WTC11 (cell line): ENCODE measurements at regions not wholly inside any gene's neighbourhood (a gene's known extent, or its start where the extent isn't known, plus 50 kb on each side); places are given as distances from the start of the nearest gene placed in this dataset.

Source experiments
- ATAC-seq: fragments of 200-7000 bp; cut with Tn5 transposase; 2 replicates; pipeline ENCODE4 v1.10.0; 2021; ENCODE audit warnings: mild to moderate bottlenecking, moderate library complexity
- CTCF ChIA-PET: fragments of 300-600 bp; sonication (Branson Sonifier 250); formaldehyde crosslinking; loops from one replicate; lab custom pipeline; 2021; ENCODE audit warnings: antibody characterized with exemption; lab: Charles Lee
- POLR2A ChIA-PET: fragments of 350-600 bp; sonication (Branson Sonifier 250); formaldehyde crosslinking; loops from one replicate; lab custom pipeline; 2021; ENCODE audit warnings: antibody characterized with exemption; lab: Charles Lee
- DNase-seq: peaks from one replicate; pipeline ENCODE4 v3.0.0; 2021; ENCODE audit warnings: low spot score
- H3K27ac Mint-ChIP-seq: 2 replicates; pipeline ENCODE4 v1.8.0; 2021; ENCODE audit warnings: mixed read lengths
- H3K27me3 Mint-ChIP-seq: 2 replicates; pipeline ENCODE4 v1.8.0; 2021; ENCODE audit warnings: low read depth, mild to moderate bottlenecking, moderate library complexity, mixed read lengths
- H3K36me3 Mint-ChIP-seq: 2 replicates; pipeline ENCODE4 v1.8.0; 2021; ENCODE audit warnings: mixed read lengths
- H3K4me1 Mint-ChIP-seq: 2 replicates; pipeline ENCODE4 v1.8.0; 2022; ENCODE audit warnings: mixed read lengths
- H3K4me3 Mint-ChIP-seq: 2 replicates; pipeline ENCODE4 v1.8.0; 2021; ENCODE audit warnings: mild to moderate bottlenecking, moderate library complexity, mixed read lengths
- H3K9me3 Mint-ChIP-seq: 2 replicates; pipeline ENCODE4 v1.8.0; 2021; ENCODE audit warnings: mixed read lengths
- ATF1 ChIP-seq: sonication (generic); formaldehyde crosslinking; IDR thresholded peaks from 2 replicates; pipeline ENCODE4 v1.8.1; 2023; ENCODE audit warnings: mild to moderate bottlenecking, moderate library complexity, missing genetic modification reagents
- CREB1 ChIP-seq: sonication (generic); formaldehyde crosslinking; IDR thresholded peaks from 2 replicates; pipeline ENCODE4 v1.8.0; 2023; ENCODE audit warnings: mild to moderate bottlenecking, missing genetic modification reagents
- ESRRA ChIP-seq: sonication (generic); formaldehyde crosslinking; IDR thresholded peaks from 2 replicates; pipeline ENCODE4 v1.8.1; 2022; ENCODE audit warnings: mild to moderate bottlenecking, missing genetic modification reagents, borderline replicate concordance
- FOXP1 ChIP-seq: sonication (generic); formaldehyde crosslinking; IDR thresholded peaks from 2 replicates; pipeline ENCODE4 v1.8.0; 2022; ENCODE audit warnings: missing genetic modification reagents, mild to moderate bottlenecking, moderate library complexity, borderline replicate concordance
- KAT7 ChIP-seq: sonication (generic); formaldehyde crosslinking; IDR thresholded peaks from 2 replicates; pipeline ENCODE4 v1.8.1; 2023; ENCODE audit warnings: missing genetic modification reagents, mild to moderate bottlenecking, borderline replicate concordance
- OVOL2 ChIP-seq: fragments of 250-450 bp; sonication (Bioruptor Pico); IDR thresholded peaks from 2 replicates; pipeline ENCODE4 v1.9.0; 2021; ENCODE audit warnings: mild to moderate bottlenecking, borderline replicate concordance
- SMAD3 ChIP-seq: sonication (generic); formaldehyde crosslinking; IDR thresholded peaks from 2 replicates; pipeline ENCODE4 v1.8.0; 2022; ENCODE audit warnings: missing genetic modification reagents, mild to moderate bottlenecking, borderline replicate concordance
- TCF7 ChIP-seq: sonication (generic); formaldehyde crosslinking; IDR thresholded peaks from 2 replicates; pipeline ENCODE4 v1.8.0; 2022; ENCODE audit warnings: mild to moderate bottlenecking, low read depth, missing genetic modification reagents, moderate library complexity
- ZNF396 ChIP-seq: fragments of 250-450 bp; sonication (Bioruptor Pico); IDR thresholded peaks from 2 replicates; pipeline ENCODE4 v1.8.0; 2021; ENCODE audit warnings: mild to moderate bottlenecking, moderate library complexity, borderline replicate concordance
- ZNF671 ChIP-seq: fragments of 250-450 bp; sonication (Bioruptor Pico); IDR thresholded peaks from 2 replicates; pipeline ENCODE4 v1.8.0; 2021; ENCODE audit warnings: mild to moderate bottlenecking
- TF ChIP-seq, protein P1 (sequence below): sonication (generic); formaldehyde crosslinking; IDR thresholded peaks from 2 replicates; pipeline ENCODE4 v1.8.0; 2023; ENCODE audit warnings: missing genetic modification reagents, mild to moderate bottlenecking, borderline replicate concordance
- TF ChIP-seq, protein P2 (sequence below): fragments of 250-450 bp; sonication (Bioruptor Pico); IDR thresholded peaks from 2 replicates; pipeline ENCODE4 v1.9.0; 2021; ENCODE audit warnings: mild to moderate bottlenecking, borderline replicate concordance
- TF ChIP-seq, protein P3 (sequence below): sonication (generic); formaldehyde crosslinking; IDR thresholded peaks from 2 replicates; pipeline ENCODE4 v1.8.1; 2023; ENCODE audit warnings: mild to moderate bottlenecking, missing genetic modification reagents
- TF ChIP-seq, protein P4 (sequence below): fragments of 250-450 bp; sonication (Bioruptor Pico); IDR thresholded peaks from 2 replicates; pipeline ENCODE4 v1.9.0; 2021; ENCODE audit warnings: mild to moderate bottlenecking
- TF ChIP-seq, protein P5 (sequence below): sonication (generic); formaldehyde crosslinking; IDR thresholded peaks from 2 replicates; pipeline ENCODE4 v1.8.0; 2022; ENCODE audit warnings: mild to moderate bottlenecking, missing genetic modification reagents
- TF ChIP-seq, protein P6 (sequence below): fragments of 250-450 bp; sonication (Bioruptor Pico); IDR thresholded peaks from 2 replicates; pipeline ENCODE4 v1.9.0; 2021; ENCODE audit warnings: moderate library complexity, mild to moderate bottlenecking, inconsistent platforms, borderline replicate concordance
- TF ChIP-seq, protein P7 (sequence below): sonication (generic); formaldehyde crosslinking; IDR thresholded peaks from 2 replicates; pipeline ENCODE4 v1.8.1; 2023; ENCODE audit warnings: mild to moderate bottlenecking, missing genetic modification reagents, borderline replicate concordance

DNA sequence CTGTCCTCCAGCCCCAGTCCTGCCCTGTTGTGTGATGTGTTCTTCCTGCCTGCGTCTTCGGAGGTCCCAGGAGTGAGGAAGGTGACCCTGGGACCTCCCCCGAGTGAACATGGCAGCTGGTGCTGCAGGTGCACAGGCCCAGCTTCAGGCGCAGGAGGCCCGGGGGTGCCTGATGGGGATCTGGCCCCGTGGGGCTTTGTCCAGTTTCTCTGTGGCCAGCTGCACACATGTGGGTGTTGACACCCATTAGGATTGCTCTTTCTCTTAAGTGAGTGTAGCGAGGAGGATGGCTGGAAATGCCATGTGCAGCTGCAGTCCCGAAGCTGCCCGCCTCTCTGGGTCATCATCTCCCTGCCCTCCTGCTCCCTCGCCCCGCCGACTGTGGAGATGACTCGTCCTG lies 1279.7 kb downstream of the BRD1 start (continued):
- TF ChIP-seq, protein P1, sequence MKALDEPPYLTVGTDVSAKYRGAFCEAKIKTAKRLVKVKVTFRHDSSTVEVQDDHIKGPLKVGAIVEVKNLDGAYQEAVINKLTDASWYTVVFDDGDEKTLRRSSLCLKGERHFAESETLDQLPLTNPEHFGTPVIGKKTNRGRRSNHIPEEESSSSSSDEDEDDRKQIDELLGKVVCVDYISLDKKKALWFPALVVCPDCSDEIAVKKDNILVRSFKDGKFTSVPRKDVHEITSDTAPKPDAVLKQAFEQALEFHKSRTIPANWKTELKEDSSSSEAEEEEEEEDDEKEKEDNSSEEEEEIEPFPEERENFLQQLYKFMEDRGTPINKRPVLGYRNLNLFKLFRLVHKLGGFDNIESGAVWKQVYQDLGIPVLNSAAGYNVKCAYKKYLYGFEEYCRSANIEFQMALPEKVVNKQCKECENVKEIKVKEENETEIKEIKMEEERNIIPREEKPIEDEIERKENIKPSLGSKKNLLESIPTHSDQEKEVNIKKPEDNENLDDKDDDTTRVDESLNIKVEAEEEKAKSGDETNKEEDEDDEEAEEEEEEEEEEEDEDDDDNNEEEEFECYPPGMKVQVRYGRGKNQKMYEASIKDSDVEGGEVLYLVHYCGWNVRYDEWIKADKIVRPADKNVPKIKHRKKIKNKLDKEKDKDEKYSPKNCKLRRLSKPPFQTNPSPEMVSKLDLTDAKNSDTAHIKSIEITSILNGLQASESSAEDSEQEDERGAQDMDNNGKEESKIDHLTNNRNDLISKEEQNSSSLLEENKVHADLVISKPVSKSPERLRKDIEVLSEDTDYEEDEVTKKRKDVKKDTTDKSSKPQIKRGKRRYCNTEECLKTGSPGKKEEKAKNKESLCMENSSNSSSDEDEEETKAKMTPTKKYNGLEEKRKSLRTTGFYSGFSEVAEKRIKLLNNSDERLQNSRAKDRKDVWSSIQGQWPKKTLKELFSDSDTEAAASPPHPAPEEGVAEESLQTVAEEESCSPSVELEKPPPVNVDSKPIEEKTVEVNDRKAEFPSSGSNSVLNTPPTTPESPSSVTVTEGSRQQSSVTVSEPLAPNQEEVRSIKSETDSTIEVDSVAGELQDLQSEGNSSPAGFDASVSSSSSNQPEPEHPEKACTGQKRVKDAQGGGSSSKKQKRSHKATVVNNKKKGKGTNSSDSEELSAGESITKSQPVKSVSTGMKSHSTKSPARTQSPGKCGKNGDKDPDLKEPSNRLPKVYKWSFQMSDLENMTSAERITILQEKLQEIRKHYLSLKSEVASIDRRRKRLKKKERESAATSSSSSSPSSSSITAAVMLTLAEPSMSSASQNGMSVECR (CRISPR knock-in tag): no peak
- TF ChIP-seq ZNF396 (no peak), ATF1 (CRISPR knock-in tag) (no peak), TCF7 (no peak)
- TF ChIP-seq, protein P2, sequence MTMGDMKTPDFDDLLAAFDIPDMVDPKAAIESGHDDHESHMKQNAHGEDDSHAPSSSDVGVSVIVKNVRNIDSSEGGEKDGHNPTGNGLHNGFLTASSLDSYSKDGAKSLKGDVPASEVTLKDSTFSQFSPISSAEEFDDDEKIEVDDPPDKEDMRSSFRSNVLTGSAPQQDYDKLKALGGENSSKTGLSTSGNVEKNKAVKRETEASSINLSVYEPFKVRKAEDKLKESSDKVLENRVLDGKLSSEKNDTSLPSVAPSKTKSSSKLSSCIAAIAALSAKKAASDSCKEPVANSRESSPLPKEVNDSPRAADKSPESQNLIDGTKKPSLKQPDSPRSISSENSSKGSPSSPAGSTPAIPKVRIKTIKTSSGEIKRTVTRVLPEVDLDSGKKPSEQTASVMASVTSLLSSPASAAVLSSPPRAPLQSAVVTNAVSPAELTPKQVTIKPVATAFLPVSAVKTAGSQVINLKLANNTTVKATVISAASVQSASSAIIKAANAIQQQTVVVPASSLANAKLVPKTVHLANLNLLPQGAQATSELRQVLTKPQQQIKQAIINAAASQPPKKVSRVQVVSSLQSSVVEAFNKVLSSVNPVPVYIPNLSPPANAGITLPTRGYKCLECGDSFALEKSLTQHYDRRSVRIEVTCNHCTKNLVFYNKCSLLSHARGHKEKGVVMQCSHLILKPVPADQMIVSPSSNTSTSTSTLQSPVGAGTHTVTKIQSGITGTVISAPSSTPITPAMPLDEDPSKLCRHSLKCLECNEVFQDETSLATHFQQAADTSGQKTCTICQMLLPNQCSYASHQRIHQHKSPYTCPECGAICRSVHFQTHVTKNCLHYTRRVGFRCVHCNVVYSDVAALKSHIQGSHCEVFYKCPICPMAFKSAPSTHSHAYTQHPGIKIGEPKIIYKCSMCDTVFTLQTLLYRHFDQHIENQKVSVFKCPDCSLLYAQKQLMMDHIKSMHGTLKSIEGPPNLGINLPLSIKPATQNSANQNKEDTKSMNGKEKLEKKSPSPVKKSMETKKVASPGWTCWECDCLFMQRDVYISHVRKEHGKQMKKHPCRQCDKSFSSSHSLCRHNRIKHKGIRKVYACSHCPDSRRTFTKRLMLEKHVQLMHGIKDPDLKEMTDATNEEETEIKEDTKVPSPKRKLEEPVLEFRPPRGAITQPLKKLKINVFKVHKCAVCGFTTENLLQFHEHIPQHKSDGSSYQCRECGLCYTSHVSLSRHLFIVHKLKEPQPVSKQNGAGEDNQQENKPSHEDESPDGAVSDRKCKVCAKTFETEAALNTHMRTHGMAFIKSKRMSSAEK (CRISPR knock-in tag): no peak

DNA sequence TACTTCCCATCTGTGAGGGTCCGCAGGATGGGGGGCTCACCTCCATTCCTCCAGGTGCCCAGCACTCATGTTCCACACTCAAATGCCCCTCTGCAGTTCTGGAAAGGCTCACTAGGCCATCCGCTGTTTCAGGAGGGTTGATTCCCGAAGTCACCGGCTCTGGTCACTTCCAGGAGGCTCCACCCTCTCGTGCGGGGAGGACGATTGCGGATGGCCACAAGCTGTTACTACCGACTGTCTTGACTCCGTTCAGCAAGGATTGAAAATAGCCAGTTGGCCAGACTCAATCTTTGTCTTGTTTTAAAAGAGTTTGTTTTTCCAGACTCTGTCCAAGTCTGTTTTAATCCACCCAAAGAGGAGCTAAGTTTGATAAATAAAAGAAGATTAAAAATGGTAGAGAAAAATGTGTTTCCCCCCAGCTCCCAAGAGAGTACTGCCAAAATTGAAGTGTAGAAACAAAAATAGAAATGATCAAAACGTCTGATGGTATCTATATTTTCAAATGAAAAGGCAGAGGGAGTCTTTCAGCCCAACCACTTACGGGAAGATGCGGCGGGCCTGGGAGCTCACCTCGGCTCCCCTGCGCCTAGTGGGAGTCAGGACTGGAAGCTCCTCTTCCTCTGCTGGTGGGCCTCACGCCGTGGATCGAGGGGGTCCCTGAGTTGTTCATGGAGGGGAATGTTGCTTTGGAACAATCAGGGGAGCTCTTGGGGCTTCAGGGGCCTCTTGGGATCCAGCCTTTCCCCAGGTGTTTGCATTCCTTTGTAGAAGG lies 1280.8 kb downstream of the BRD1 start:
- ATAC-seq (no peak), DNase-seq (no peak)
- ChIA-PET CTCF (interaction anchor here (0.6 to 1.0 kb wide), 3 partner anchors 8 to 1744 kb away, joined by 3 to 4 read pairs (median 4); no protein-coding TSS in a partner anchor), POLR2A (interaction anchor here (0.6 kb wide), 1 partner anchor 51 kb away, joined by 3 read pairs; no protein-coding TSS in a partner anchor)
- Mint-ChIP-seq H3K36me3 (no peaks in the 10 kb centered on the region), H3K27ac (no peak overlapping the region; the same call in 1 of the 2 replicates), H3K4me1 (peaks cover 4% of the 10 kb centered on the region), H3K27me3 (no peaks in the 10 kb centered on the region), H3K9me3 (no peaks in the 10 kb centered on the region; the same call in 1 of the 2 replicates), H3K4me3 (no peak overlapping the region)
- TF ChIP-seq, protein P3, sequence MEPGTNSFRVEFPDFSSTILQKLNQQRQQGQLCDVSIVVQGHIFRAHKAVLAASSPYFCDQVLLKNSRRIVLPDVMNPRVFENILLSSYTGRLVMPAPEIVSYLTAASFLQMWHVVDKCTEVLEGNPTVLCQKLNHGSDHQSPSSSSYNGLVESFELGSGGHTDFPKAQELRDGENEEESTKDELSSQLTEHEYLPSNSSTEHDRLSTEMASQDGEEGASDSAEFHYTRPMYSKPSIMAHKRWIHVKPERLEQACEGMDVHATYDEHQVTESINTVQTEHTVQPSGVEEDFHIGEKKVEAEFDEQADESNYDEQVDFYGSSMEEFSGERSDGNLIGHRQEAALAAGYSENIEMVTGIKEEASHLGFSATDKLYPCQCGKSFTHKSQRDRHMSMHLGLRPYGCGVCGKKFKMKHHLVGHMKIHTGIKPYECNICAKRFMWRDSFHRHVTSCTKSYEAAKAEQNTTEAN: no peak
- TF ChIP-seq, protein P4, sequence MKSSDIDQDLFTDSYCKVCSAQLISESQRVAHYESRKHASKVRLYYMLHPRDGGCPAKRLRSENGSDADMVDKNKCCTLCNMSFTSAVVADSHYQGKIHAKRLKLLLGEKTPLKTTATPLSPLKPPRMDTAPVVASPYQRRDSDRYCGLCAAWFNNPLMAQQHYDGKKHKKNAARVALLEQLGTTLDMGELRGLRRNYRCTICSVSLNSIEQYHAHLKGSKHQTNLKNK (CRISPR knock-in tag): no peak
- TF ChIP-seq, protein P5, sequence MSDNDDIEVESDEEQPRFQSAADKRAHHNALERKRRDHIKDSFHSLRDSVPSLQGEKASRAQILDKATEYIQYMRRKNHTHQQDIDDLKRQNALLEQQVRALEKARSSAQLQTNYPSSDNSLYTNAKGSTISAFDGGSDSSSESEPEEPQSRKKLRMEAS (CRISPR knock-in tag): no peak
- no peak for TF ChIP-seq ZNF671
- no peak for TF ChIP-seq OVOL2
- no peak for TF ChIP-seq CREB1 (CRISPR knock-in tag)
- TF ChIP-seq, protein P6, sequence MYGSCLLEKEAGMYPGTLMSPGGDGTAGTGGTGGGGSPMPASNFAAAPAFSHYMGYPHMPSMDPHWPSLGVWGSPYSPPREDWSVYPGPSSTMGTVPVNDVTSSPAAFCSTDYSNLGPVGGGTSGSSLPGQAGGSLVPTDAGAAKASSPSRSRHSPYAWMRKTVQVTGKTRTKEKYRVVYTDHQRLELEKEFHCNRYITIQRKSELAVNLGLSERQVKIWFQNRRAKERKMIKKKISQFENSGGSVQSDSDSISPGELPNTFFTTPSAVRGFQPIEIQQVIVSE (CRISPR knock-in tag): no peak
- TF ChIP-seq, protein P7, sequence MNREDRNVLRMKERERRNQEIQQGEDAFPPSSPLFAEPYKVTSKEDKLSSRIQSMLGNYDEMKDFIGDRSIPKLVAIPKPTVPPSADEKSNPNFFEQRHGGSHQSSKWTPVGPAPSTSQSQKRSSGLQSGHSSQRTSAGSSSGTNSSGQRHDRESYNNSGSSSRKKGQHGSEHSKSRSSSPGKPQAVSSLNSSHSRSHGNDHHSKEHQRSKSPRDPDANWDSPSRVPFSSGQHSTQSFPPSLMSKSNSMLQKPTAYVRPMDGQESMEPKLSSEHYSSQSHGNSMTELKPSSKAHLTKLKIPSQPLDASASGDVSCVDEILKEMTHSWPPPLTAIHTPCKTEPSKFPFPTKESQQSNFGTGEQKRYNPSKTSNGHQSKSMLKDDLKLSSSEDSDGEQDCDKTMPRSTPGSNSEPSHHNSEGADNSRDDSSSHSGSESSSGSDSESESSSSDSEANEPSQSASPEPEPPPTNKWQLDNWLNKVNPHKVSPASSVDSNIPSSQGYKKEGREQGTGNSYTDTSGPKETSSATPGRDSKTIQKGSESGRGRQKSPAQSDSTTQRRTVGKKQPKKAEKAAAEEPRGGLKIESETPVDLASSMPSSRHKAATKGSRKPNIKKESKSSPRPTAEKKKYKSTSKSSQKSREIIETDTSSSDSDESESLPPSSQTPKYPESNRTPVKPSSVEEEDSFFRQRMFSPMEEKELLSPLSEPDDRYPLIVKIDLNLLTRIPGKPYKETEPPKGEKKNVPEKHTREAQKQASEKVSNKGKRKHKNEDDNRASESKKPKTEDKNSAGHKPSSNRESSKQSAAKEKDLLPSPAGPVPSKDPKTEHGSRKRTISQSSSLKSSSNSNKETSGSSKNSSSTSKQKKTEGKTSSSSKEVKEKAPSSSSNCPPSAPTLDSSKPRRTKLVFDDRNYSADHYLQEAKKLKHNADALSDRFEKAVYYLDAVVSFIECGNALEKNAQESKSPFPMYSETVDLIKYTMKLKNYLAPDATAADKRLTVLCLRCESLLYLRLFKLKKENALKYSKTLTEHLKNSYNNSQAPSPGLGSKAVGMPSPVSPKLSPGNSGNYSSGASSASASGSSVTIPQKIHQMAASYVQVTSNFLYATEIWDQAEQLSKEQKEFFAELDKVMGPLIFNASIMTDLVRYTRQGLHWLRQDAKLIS (CRISPR knock-in tag): no peak
- TF ChIP-seq FOXP1 (CRISPR knock-in tag): no peak
- TF ChIP-seq KAT7: no peak
- no peak for TF ChIP-seq SMAD3
- no peak for TF ChIP-seq ESRRA (CRISPR knock-in tag)
